HepG2 (cell line): ENCODE measurements at regions not wholly inside any gene's neighbourhood (a gene's known extent, or its start where the extent isn't known, plus 50 kb on each side); places are given as distances from the start of the nearest gene placed in this dataset.
A peak's percentile ranks its signal among the peaks of the same experiment; 100 is the strongest.

ENCODE experiments used
- ELF3 ChIP-seq: IDR thresholded peaks from 2 replicates; pipeline ENCODE4 v1.6.1; 2016; ENCODE audit warnings: missing genetic modification reagents, missing compliant biosample characterization
- FOXO4 ChIP-seq: sonication (generic); formaldehyde crosslinking; conservative IDR thresholded peaks from 2 replicates; pipeline ENCODE4 v1.8.1; 2023; ENCODE audit warnings: missing genetic modification reagents
- HOXA5 ChIP-seq: sonication (generic); formaldehyde crosslinking; IDR thresholded peaks from 2 replicates; pipeline ENCODE4 v1.4.0; 2020; ENCODE audit warnings: missing genetic modification reagents
- PATZ1 ChIP-seq: sonication (generic); formaldehyde crosslinking; IDR thresholded peaks from 2 replicates; pipeline ENCODE4 v1.4.0; 2020; ENCODE audit warnings: missing genetic modification reagents
- RFX5 ChIP-seq: IDR thresholded peaks from 2 replicates; pipeline ENCODE4 v1.6.1; 2011; ENCODE audit warnings: low read depth, low read length, improper control_type of control experiment
- SPEN ChIP-seq: sonication (generic); formaldehyde crosslinking; IDR thresholded peaks from 2 replicates; pipeline ENCODE4 v1.5.1; 2020; ENCODE audit warnings: low read depth, mild to moderate bottlenecking, missing genetic modification reagents
- TFE3 ChIP-seq: IDR thresholded peaks from 2 replicates; pipeline ENCODE4 v1.6.1; 2016
- USF2 ChIP-seq, 2 experiments: sonication (generic) in 1 of 2; formaldehyde crosslinking in 1 of 2; IDR thresholded peaks; 2 replicates each; pipeline versions ENCODE4 v1.5.1 to v1.6.1; 2011 to 2020; ENCODE audit warnings: borderline replicate concordance in 1 of 2, low read depth in 1 of 2, low read length in 1 of 2, mild to moderate bottlenecking in 1 of 2, missing genetic modification reagents in 1 of 2, moderate library complexity in 1 of 2
- YY1 ChIP-seq: IDR thresholded peaks from 2 replicates; pipeline ENCODE4 v1.6.1; 2011; ENCODE audit warnings: low read length, low read depth, moderate library complexity, mild to moderate bottlenecking; ENCODE audit not compliant: insufficient read depth, insufficient replicate concordance
- ZBTB2 ChIP-seq: sonication (generic); formaldehyde crosslinking; IDR thresholded peaks from 2 replicates; pipeline ENCODE4 v1.8.0; 2022; ENCODE audit warnings: low read depth, missing genetic modification reagents
- ZFYVE20 ChIP-seq: sonication (generic); formaldehyde crosslinking; IDR thresholded peaks from 2 replicates; pipeline ENCODE4 v1.8.0; 2023; ENCODE audit warnings: low read depth, mild to moderate bottlenecking, moderate library complexity, missing genetic modification reagents, borderline replicate concordance
- ZGPAT ChIP-seq: IDR thresholded peaks from 2 replicates; pipeline ENCODE4 v1.6.1; 2016; ENCODE audit warnings: mild to moderate bottlenecking
- ZMYM2 ChIP-seq: sonication (generic); formaldehyde crosslinking; IDR thresholded peaks from 2 replicates; pipeline ENCODE4 v1.8.0; 2022; ENCODE audit warnings: mild to moderate bottlenecking, missing genetic modification reagents
- ZMYM4 ChIP-seq: sonication (generic); formaldehyde crosslinking; IDR thresholded peaks from 2 replicates; pipeline ENCODE4 v1.8.1; 2023; ENCODE audit warnings: mild to moderate bottlenecking, missing genetic modification reagents
- ZNF143 ChIP-seq: sonication (generic); formaldehyde crosslinking; IDR thresholded peaks from 2 replicates; pipeline ENCODE4 v1.4.0; 2020; ENCODE audit warnings: missing genetic modification reagents
- ZNF451 ChIP-seq: sonication (generic); formaldehyde crosslinking; IDR thresholded peaks from 2 replicates; pipeline ENCODE4 v1.5.0; 2020; ENCODE audit warnings: mild to moderate bottlenecking, missing genetic modification reagents
- ZNF788 ChIP-seq: sonication (generic); formaldehyde crosslinking; IDR thresholded peaks from 2 replicates; pipeline ENCODE4 v1.5.0; 2020; ENCODE audit warnings: mild to moderate bottlenecking, missing genetic modification reagents, borderline replicate concordance
- ZNF891 ChIP-seq: sonication (generic); formaldehyde crosslinking; IDR thresholded peaks from 2 replicates; pipeline ENCODE4 v1.5.0; 2020; ENCODE audit warnings: mild to moderate bottlenecking, missing genetic modification reagents

GRCh38 chr2:16196687-16197503 lies 256.5 kb downstream of the MYCN start (continued):
- TF ChIP-seq ZBTB2 (CRISPR knock-in tag) (no peak), ZMYM2 (CRISPR knock-in tag) (peak; percentile 93), FOXO4 (CRISPR knock-in tag) (no peak), ZNF143 (0 out of 2 replicates have a peak, but pooled peaks have one; percentile 37), ELF3 (CRISPR knock-in tag) (peak; percentile 98), ZNF451 (CRISPR knock-in tag) (no peak; the same call in 1 of the 2 replicates), USF2 (IDR thresholded peaks at IDR 0.05; ENCODE audit: low read depth, low read length) (no peak), USF2 (CRISPR knock-in tag; IDR thresholded peaks at IDR 0.05; ENCODE audit: borderline replicate concordance) (no peak), SPEN (CRISPR knock-in tag) (peak; percentile 80), ZGPAT (peak; percentile 89), RFX5 (no peak), PATZ1 (peak; percentile 51; the same call in 1 of the 2 replicates), TFE3 (peak; percentile 66), ZFYVE20 (CRISPR knock-in tag) (no peak), ZMYM4 (CRISPR knock-in tag) (peak; percentile 86), ZNF891 (CRISPR knock-in tag) (no peak), HOXA5 (peak; percentile 70; the same call in 1 of the 2 replicates), ZNF788 (CRISPR knock-in tag) (peak; percentile 83; the same call in 1 of the 2 replicates), YY1 (peak; percentile 20)
